GM18867 (cell line): ENCODE measurements at regions not wholly inside any gene's neighbourhood (a gene's known extent, or its start where the extent isn't known, plus 50 kb on each side); places are given as distances from the start of the nearest gene placed in this dataset.
A peak's percentile ranks its signal among the peaks of the same experiment; 100 is the strongest.
"Not testable (repeated sequence)": the region's sequence is repeated elsewhere in the genome, so short reads cannot be mapped to it uniquely, and the experiment has no call there.

Source experiments
- ATAC-seq: cut with Tn5 transposase; IDR thresholded peaks from one replicate; pipeline ENCODE4 v1.9.1; 2021; ENCODE audit warnings: mild to moderate bottlenecking, moderate library complexity; ENCODE audit not compliant: unreplicated experiment

GRCh38 chr2:220569112-220569897 lies 941.9 kb downstream of the SLC4A3 start:
- ATAC-seq: no peak

GRCh38 chr2:220572385-220572784 lies 945.0 kb downstream of the SLC4A3 start:
- no peak for ATAC-seq

- no peak for ATAC-seq
Observed at GRCh38 chr2:220574038-220574437, 946.6 kb downstream of the SLC4A3 start.

GRCh38 chr2:220575963-220576362 lies 948.5 kb downstream of the SLC4A3 start:
- no peak for ATAC-seq

GRCh38 chr2:220579452-220579851 lies 952.0 kb downstream of the SLC4A3 start:
- no peak for ATAC-seq

GRCh38 chr2:220580113-220580512 lies 952.7 kb downstream of the SLC4A3 start:
- no peak for ATAC-seq

- ATAC-seq: no peak
Observed at GRCh38 chr2:220583725-220584124, 956.3 kb downstream of the SLC4A3 start.

GRCh38 chr2:220585241-220585640 lies 957.8 kb downstream of the SLC4A3 start:
- no peak for ATAC-seq

GRCh38 chr2:220586980-220587530 lies 959.6 kb downstream of the SLC4A3 start:
- ATAC-seq: no peak

GRCh38 chr2:220588148-220588547 lies 960.7 kb downstream of the SLC4A3 start:
- ATAC-seq: no peak

- ATAC-seq: no peak
Observed at GRCh38 chr2:220590476-220590875, 963.0 kb downstream of the SLC4A3 start.

- no peak for ATAC-seq
Observed at GRCh38 chr2:220593526-220593925, 966.1 kb downstream of the SLC4A3 start.

GRCh38 chr2:220601674-220602073 lies 970.4 kb downstream of the EPHA4 start:
- ATAC-seq: no peak

GRCh38 chr2:220613004-220613403 lies 959.1 kb downstream of the EPHA4 start:
- not testable (repeated sequence) for ATAC-seq

GRCh38 chr2:220614064-220614463 lies 958.0 kb downstream of the EPHA4 start:
- ATAC-seq: no peak

GRCh38 chr2:220619525-220620220 lies 952.4 kb downstream of the EPHA4 start:
- ATAC-seq: no peak

GRCh38 chr2:220626603-220627002 lies 945.5 kb downstream of the EPHA4 start:
- ATAC-seq: no peak

- ATAC-seq: no peak
Observed at GRCh38 chr2:220628252-220628651, 943.9 kb downstream of the EPHA4 start.

GRCh38 chr2:220641137-220641536 lies 931.0 kb downstream of the EPHA4 start:
- no peak for ATAC-seq

- ATAC-seq: peak; percentile 73
Observed at GRCh38 chr2:220646424-220646823, 925.7 kb downstream of the EPHA4 start.

GRCh38 chr2:220648628-220649027 lies 923.5 kb downstream of the EPHA4 start:
- no peak for ATAC-seq

GRCh38 chr2:220653776-220654175 lies 918.3 kb downstream of the EPHA4 start:
- no peak for ATAC-seq
